RKO (cell line): ENCODE measurements at regions not wholly inside any gene's neighbourhood (a gene's known extent, or its start where the extent isn't known, plus 50 kb on each side); places are given as distances from the start of the nearest gene placed in this dataset.
"Not testable (repeated sequence)": the region's sequence is repeated elsewhere in the genome, so short reads cannot be mapped to it uniquely, and the experiment has no call there.

Experiments used
- DNase-seq: peaks from one replicate; pipeline ENCODE4 v3.0.0-alpha.2; 2016; ENCODE audit warnings: low spot score

DNA sequence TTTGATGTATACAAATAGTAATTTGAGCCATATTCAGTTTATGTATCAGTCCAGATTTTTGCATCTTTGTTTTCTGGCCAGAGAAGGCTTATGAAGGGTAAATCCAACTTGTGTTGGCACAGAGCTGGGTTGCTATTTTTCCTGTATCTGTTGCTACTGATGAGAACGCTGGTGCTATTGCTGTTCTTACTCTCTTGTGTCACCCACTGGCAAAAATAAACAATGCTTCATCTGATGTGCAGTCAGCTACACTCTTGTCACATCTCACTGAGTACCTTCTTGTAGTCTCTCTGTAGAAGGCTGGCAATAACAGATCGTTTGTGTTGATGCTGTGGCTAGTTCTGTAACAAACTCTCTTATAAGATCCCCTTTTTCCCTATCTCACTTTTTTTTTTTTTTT lies 323.4 kb downstream of the CDH19 start:
- DNase-seq: no peak

- DNase-seq: no peak
These were observed 331.9 kb downstream of the CDH19 start for GRCh38 chr18:66271962-66272361.

DNA sequence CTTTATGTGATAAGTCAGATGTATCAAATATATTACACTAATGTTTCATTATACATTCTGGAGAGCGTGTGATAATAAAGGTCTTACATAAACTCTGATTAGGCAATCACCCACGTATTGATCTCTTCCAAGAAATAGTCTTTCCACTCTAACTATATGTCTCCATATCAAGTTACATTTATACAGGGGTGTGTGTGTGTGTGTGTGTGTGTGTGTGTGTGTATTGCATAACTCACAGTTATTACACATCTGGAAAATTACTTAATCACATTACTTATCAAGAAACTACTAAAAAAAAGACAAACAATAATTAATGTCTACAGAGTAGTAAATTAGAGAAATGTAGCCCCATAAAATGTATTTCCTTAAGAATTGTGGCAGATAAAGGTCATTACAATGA lies 339.8 kb downstream of the CDH19 start:
- DNase-seq: no peak

DNA sequence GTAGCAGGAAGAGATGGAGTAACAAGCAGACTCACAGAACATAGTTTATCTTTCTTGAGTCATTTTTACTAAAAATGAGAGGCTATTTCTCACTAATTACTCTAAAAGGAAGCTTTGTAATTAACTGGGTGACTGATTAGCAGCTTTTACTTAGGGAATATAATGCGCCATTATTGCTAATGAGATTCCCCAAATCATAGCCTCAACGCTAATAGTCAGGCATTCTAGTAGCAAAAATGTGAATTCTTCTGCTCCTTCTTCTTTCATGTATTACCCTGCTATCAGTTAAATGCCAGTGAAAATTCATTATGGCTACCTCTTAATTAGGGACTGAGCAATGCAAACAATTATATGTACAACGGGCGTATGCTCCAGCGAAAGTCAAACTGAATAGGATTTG lies 349.8 kb downstream of the CDH19 start:
- no peak for DNase-seq

DNA sequence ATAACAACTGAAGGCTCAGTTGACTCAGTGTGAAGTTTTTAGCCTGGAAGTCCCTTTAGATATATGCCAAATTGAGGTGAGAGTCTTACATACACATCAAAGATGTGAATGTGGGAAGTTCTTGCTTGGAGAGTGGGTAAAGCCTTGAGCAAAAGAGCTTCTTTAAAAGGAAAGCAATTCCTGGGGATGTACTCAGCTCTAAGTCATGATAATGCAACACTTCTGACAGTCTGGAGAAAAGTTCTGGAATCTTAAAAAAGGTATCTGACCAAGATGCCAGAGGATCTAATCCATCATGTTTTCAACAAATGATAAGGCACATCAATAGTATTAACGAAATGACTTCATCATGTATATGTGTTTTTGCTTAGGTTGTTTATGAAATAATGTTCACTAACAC lies 351.2 kb downstream of the CDH19 start:
- no peak for DNase-seq

- no peak for DNase-seq
These were observed 368.7 kb downstream of the CDH19 start for GRCh38 chr18:66235206-66235605.

DNA sequence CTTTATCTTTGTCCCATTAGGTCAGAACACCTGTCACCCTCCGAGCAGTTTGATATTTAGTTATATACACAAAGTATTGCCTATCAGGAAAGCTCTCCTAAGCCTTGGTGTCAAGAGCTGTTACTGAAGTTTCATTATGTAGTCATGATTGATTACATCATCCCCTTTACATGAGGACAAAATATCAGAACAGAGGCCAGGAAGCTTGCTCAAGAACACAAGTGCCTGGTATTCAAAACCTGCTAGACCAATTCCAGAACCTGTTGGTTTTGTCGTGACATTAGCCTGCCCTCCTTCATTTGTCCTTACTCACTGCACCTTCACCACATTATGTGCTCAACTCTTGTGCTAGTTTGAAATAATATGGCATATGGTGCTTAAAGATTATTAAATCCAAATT lies 377.1 kb downstream of the CDH19 start:
- DNase-seq: peak; percentile 0

- not testable (repeated sequence) for DNase-seq
These were observed 380.6 kb downstream of the CDH19 start for GRCh38 chr18:66223317-66223716.

DNA sequence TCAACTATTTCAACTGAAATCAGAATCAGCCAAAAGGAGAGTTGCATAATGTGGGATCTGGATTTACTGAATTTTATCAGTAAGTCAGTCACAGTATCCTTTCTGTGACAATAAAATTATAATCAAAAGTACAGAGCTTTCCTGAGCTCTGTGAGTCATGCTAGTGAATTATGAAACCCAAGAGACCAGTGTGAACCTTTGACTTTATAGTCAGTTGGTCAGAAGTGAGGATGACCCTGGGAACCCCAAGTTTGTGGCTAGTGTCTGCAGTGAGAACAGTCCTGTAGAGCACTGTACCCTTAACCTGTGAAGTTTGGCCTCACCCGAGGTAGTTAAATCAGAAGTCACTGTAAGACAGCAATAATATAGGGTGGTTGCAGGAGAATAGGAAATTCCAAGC lies 381.7 kb downstream of the CDH19 start:
- DNase-seq: no peak

DNA sequence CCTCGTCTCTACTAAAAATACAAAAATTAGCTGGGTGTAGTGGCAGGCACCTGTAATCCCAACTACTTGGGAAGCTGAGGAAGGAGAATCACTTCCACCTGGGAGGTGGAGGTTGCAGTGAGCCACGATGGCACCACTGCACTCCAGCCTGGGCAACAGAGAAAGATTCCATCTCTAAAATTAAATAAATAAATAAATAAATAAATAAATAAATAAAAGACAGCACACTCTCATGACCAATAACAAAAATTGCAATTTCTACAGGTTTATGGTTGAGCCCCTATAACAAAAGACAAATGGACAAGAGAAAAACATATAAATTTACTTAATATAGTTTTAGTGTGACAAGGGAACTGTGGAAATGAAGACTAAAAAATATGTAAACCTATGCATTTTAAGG lies 384.1 kb downstream of the CDH19 start:
- no peak for DNase-seq

- DNase-seq: no peak
These were observed 392.1 kb downstream of the CDH19 start for GRCh38 chr18:66211749-66212148.

- DNase-seq: peak; percentile 1
These were observed 393.0 kb downstream of the CDH19 start for GRCh38 chr18:66210875-66211274.

DNA sequence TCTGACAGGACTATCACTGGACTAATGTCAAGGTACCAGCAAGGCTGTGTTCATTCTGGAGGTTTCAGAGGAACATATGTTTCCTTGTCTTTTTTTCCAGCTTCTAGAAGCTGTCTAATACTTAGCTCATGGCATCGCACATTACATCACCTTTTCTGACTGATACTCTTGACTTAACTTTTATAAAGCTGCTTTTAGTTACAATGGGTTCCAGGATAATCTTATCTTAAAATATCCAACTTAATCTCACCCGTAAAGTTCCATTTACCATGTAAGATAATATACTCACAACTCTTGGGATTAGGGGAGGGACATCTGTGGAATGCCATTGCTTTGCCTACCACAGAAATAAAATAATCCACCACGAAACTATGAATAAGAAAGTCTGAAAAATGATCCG lies 394.2 kb downstream of the CDH19 start:
- no peak for DNase-seq

DNA sequence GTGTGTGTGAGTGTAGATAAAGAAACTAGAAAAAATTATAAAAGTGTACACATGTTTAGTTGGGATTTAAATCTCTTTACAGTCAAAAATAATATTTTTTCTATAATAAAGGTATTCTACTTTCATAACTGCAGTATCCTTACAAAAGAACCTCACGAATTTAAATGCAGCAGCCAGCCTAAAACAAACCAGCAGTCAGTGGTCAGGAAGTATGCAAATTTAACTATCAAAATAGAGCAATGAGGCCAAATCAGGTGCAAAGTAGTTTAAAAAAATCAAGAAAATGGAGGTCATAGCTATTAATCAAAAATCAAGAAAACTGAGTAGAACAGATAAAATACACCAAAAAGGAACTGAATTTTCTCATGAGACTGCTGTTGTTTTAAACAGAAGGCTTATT lies 407.1 kb downstream of the CDH19 start:
- no peak for DNase-seq

DNA sequence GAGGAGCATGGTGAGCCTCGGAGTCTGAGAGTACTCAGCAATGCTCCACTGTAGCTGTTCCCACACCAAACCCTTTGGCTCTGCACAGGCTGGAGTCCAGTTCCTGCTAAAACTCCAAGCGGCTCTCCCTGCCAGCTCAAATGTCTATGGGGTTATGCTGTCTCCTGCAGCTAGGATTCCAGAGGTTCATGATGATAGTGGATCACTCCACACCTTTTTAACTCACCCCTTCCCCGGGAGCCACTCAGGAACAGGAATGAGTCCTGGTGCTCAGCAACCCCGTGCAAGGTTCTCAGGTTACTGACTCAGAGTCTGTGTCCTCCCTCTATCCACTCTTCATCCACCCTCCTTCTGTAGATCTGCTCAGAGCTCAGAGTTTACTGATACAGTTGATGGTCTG lies 410.0 kb downstream of the CDH19 start:
- DNase-seq: no peak

DNA sequence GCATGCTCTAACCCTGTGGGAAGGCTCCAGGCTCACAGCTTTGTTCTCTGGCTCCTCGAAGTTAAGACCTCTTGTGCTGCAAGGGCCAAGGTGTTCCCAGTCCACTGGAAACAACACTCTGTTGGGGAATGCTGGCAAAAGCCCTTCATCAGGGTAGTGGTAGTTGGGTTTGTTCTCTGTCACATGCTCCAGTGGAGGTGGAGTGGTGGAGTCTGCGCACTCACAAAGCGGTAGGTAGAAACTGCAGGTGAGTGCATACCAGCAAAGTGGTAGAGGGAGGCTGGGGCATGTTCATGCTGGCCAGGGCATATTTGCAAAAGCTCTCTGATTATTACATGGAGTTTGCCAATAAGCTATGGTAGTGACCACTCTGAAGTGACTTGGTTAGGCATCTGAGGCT lies 410.5 kb downstream of the CDH19 start:
- no peak for DNase-seq

GRCh38 chr18:66168685-66169235 lies 417.9 kb downstream of the CDH7 start:
- no peak for DNase-seq

DNA sequence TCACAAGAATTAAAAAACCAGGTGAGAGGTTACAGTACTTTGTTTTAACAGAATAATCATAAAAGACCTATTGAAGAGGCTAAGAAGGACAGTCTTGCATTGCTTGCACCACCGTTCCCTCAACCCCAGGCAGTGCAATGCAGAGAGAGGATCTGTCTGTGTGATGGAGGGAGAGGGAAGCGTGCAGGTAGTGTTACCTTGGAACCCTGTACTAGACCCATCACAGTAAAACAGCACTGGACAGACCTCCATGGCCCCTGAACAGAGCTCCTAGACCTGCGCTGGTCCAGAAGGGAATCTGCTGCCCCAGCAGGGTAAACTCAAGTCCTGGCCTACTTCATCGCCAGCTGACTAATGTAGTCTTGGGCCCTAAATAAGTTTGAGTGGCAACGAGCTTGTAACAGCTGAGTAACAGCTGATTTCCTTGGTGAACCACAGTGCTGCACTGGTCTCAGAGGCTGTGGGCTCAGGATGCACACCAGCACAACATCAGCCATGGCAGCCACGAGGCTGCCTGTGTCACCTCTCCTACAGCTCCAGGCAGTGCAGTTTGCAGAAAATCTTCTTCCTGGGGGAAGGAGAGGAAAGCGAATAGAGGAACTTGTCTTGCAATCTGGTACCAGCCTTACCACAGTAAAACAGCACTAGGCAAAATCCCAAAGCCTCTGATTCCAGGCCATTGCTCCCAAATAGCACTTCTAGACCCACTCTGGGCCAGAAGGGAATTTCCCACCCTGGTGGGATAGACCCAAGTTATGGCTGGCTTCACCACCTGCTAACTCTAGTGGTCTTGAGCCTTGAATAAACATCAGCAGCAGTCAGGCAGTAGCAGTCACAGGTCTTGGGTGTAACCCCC lies 417.2 kb downstream of the CDH7 start:
- DNase-seq: no peak

- DNase-seq: no peak
These were observed 409.2 kb downstream of the CDH7 start for GRCh38 chr18:66160007-66160406.

- no peak for DNase-seq
These were observed 408.6 kb downstream of the CDH7 start for GRCh38 chr18:66159451-66159850.

- DNase-seq: no peak
These were observed 406.3 kb downstream of the CDH7 start for GRCh38 chr18:66156946-66157687.

- no peak for DNase-seq
These were observed 399.8 kb downstream of the CDH7 start for GRCh38 chr18:66150650-66151049.

GRCh38 chr18:66143029-66143428 lies 392.2 kb downstream of the CDH7 start:
- no peak for DNase-seq
